HG03457 (cell line): ENCODE measurements at regions not wholly inside any gene's neighbourhood (a gene's known extent, or its start where the extent isn't known, plus 50 kb on each side); places are given as distances from the start of the nearest gene placed in this dataset.

Experiments
- ATAC-seq: cut with Tn5 transposase; IDR thresholded peaks from one replicate; pipeline ENCODE4 v1.9.1; 2021; ENCODE audit warnings: moderate number of reproducible peaks; ENCODE audit not compliant: unreplicated experiment

GRCh38 chr6:23957017-23957416, 169.0 kb upstream of the NRSN1 start:
- no peak for ATAC-seq

GRCh38 chr6:23964865-23965264, 161.2 kb upstream of the NRSN1 start:
- no peak for ATAC-seq

- ATAC-seq, result no peak
Measured at GRCh38 chr6:23969344-23969743, 156.7 kb upstream of the NRSN1 start.

GRCh38 chr6:23977706-23978105, 148.3 kb upstream of the NRSN1 start:
- ATAC-seq, result no peak

GRCh38 chr6:23980965-23981364, 145.1 kb upstream of the NRSN1 start:
- no peak for ATAC-seq

GRCh38 chr6:23981923-23982322, 144.1 kb upstream of the NRSN1 start:
- no peak for ATAC-seq

- no peak for ATAC-seq
Measured at GRCh38 chr6:23983735-23984134, 142.3 kb upstream of the NRSN1 start.

- no peak for ATAC-seq
Measured at GRCh38 chr6:23985015-23985414, 141.0 kb upstream of the NRSN1 start.

- no peak for ATAC-seq
Measured at GRCh38 chr6:23989885-23990533, 136.0 kb upstream of the NRSN1 start.

- no peak for ATAC-seq
Measured at GRCh38 chr6:23994013-23994412, 132.0 kb upstream of the NRSN1 start.

GRCh38 chr6:24004062-24004461, 122.0 kb upstream of the NRSN1 start:
- ATAC-seq, result no peak

- no peak for ATAC-seq
Measured at GRCh38 chr6:24004659-24005058, 121.4 kb upstream of the NRSN1 start.

- no peak for ATAC-seq
Measured at GRCh38 chr6:24006254-24006653, 119.8 kb upstream of the NRSN1 start.

- ATAC-seq, result no peak
Measured at GRCh38 chr6:24009319-24009718, 116.7 kb upstream of the NRSN1 start.

GRCh38 chr6:24010133-24010532, 115.9 kb upstream of the NRSN1 start:
- ATAC-seq, result no peak

- no peak for ATAC-seq
Measured at GRCh38 chr6:24016286-24016685, 109.7 kb upstream of the NRSN1 start.

- ATAC-seq, result no peak
Measured at GRCh38 chr6:24016857-24017256, 109.2 kb upstream of the NRSN1 start.

- no peak for ATAC-seq
Measured at GRCh38 chr6:24019393-24019792, 106.6 kb upstream of the NRSN1 start.

- ATAC-seq, result no peak
Measured at GRCh38 chr6:24019830-24020229, 106.2 kb upstream of the NRSN1 start.

- no peak for ATAC-seq
Measured at GRCh38 chr6:24026050-24026449, 100.0 kb upstream of the NRSN1 start.

- no peak for ATAC-seq
Measured at GRCh38 chr6:24031496-24031895, 94.5 kb upstream of the NRSN1 start.

GRCh38 chr6:24032896-24033688, 92.9 kb upstream of the NRSN1 start:
- ATAC-seq, result no peak

- no peak for ATAC-seq
Measured at GRCh38 chr6:24043848-24044247, 82.2 kb upstream of the NRSN1 start.
